Small intestine (tissue), 7 donors: ENCODE measurements at regions not wholly inside any gene's neighbourhood (a gene's known extent, or its start where the extent isn't known, plus 50 kb on each side); places are given as distances from the start of the nearest gene placed in this dataset.

Source experiments
- DNase-seq, 2 donors: peaks; one replicate each; pipeline versions ENCODE4 v3.0.0 to v3.0.0-alpha.2; 2013
- FAIRE-seq: peaks from 2 replicates; lab custom pipeline; 2012; peaks lifted over from hg19 to GRCh38; lab: Jason Lieb, UNC
- H3K27ac ChIP-seq, 3 donors: one replicate each; pipeline ENCODE4 v1.5.1; 2013; ENCODE audit warnings: low read length in 2 of 3, mild to moderate bottlenecking in 2 of 3, control low read depth in 1 of 3, inconsistent platforms in 1 of 3, low read depth in 1 of 3, moderate library complexity in 1 of 3
- H3K27me3 ChIP-seq, 3 donors: one replicate each; pipeline ENCODE4 v1.6.1; 2013; ENCODE audit warnings: low read length in 3 of 3, inconsistent platforms in 1 of 3; ENCODE audit not compliant: control insufficient read depth in 3 of 3, insufficient read depth in 3 of 3
- H3K36me3 ChIP-seq, 3 donors: one replicate each; pipeline ENCODE4 v1.6.1; 2013; ENCODE audit warnings: low read length in 3 of 3, inconsistent platforms in 1 of 3, low read depth in 1 of 3, mild to moderate bottlenecking in 1 of 3, moderate library complexity in 1 of 3; ENCODE audit not compliant: control insufficient read depth in 3 of 3, insufficient read depth in 2 of 3
- H3K4me1 ChIP-seq, 3 donors: one replicate each; pipeline ENCODE4 v1.6.1; 2013; ENCODE audit warnings: low read length in 2 of 3, inconsistent platforms in 1 of 3, low read depth in 1 of 3, mild to moderate bottlenecking in 1 of 3, moderate library complexity in 1 of 3; ENCODE audit not compliant: control insufficient read depth in 3 of 3, insufficient read depth in 2 of 3
- H3K4me3 ChIP-seq, 3 donors: one replicate each; pipeline ENCODE4 v1.5.1; 2013; ENCODE audit warnings: low read length in 3 of 3, control low read depth in 1 of 3, inconsistent platforms in 1 of 3, low read depth in 1 of 3, mild to moderate bottlenecking in 1 of 3, moderate library complexity in 1 of 3
- H3K9me3 ChIP-seq, 2 donors: one replicate each; pipeline ENCODE4 v1.6.1; 2013; ENCODE audit warnings: low read depth in 1 of 2, low read length in 1 of 2; ENCODE audit not compliant: control insufficient read depth in 2 of 2, insufficient read depth in 1 of 2
- WGBS, 3 donors: extraction: QIAGEN DNeasy Blood & Tissue Kit; methylation state at CpG; one replicate each; pipeline ENCODE4 v1.1.7; 2013; 5-methylcytosine and 5-hydroxymethylcytosine counted together
- donor health status: healthy with polysubstance abuse.
- donor health status: control.
- donor health status: control.
- donor health status: Bipolar disorder and iron deficiency.
- donor health status: healthy.

- FAIRE-seq, result no peak
- H3K36me3 ChIP-seq, result no peaks in the 10 kb centered on the region
- WGBS, 3 donors, result 42 to 52% (median 44%) methylated on average over 2 of the region's 2 CpGs
These were observed 141.5 kb upstream of the FRMPD4 start for GRCh38 chrX:11996810-11997209.

GRCh38 chrX:11998944-11999343, 139.3 kb upstream of the FRMPD4 start:
- WGBS, 3 donors, result 26 to 57% (median 50%) methylated on average over 2 of the region's 2 CpGs
- DNase-seq (no peak), FAIRE-seq (no peak)
- H3K9me3 ChIP-seq, result no peaks in the 10 kb centered on the region
- no peaks in the 10 kb centered on the region for H3K27me3 ChIP-seq
- H3K4me3 ChIP-seq, result no peak overlapping the region
- H3K36me3 ChIP-seq, result no peaks in the 10 kb centered on the region
- H3K27ac ChIP-seq, result no peak overlapping the region
- H3K4me1 ChIP-seq, result no peaks in the 10 kb centered on the region

More at GRCh38 chrX:11996810-11997209, 141.5 kb upstream of the FRMPD4 start:
- no peak overlapping the region for H3K4me3 ChIP-seq
- H3K9me3 ChIP-seq, result no peaks in the 10 kb centered on the region
- no peak overlapping the region for H3K27ac ChIP-seq
- no peak for DNase-seq
- no peaks in the 10 kb centered on the region for H3K27me3 ChIP-seq
- H3K4me1 ChIP-seq, result no peaks in the 10 kb centered on the region

- Histone ChIP-seq H3K9me3 (no peaks in the 10 kb centered on the region), H3K27me3 (no peaks in the 10 kb centered on the region), H3K27ac (no peak overlapping the region), H3K4me1 (no peaks in the 10 kb centered on the region), H3K4me3 (no peak overlapping the region), H3K36me3 (no peaks in the 10 kb centered on the region)
- DNase-seq, result no peak
- FAIRE-seq, result no peak
These were observed 135.4 kb upstream of the FRMPD4 start for GRCh38 chrX:12002876-12003275.

GRCh38 chrX:12007881-12008280, 130.4 kb upstream of the FRMPD4 start:
- FAIRE-seq (no peak), DNase-seq (no peak)
- Histone ChIP-seq H3K27me3 (no peaks in the 10 kb centered on the region), H3K9me3 (no peaks in the 10 kb centered on the region), H3K4me1 (no peaks in the 10 kb centered on the region), H3K27ac (no peak overlapping the region), H3K36me3 (no peaks in the 10 kb centered on the region), H3K4me3 (no peak overlapping the region)
- 32 to 68% (median 55%) methylated on average over 2 of the region's 2 CpGs for WGBS, 3 donors

- Histone ChIP-seq H3K36me3 (no peaks in the 10 kb centered on the region), H3K4me1 (no peaks in the 10 kb centered on the region), H3K9me3 (no peaks in the 10 kb centered on the region), H3K27ac (no peak overlapping the region), H3K27me3 (no peaks in the 10 kb centered on the region), H3K4me3 (no peak overlapping the region)
- WGBS, 3 donors, result 18 to 65% (median 41%) methylated on average over 1 of the region's 1 CpG
- DNase-seq (no peak), FAIRE-seq (no peak)
These were observed 127.8 kb upstream of the FRMPD4 start for GRCh38 chrX:12010436-12010835.

GRCh38 chrX:12011075-12011474, 127.2 kb upstream of the FRMPD4 start:
- 59 to 83% (median 70%) methylated on average over 2 of the region's 2 CpGs for WGBS, 3 donors

GRCh38 chrX:12013211-12013618, 125.1 kb upstream of the FRMPD4 start:
- DNase-seq (no peak), FAIRE-seq (no peak)
- 43 to 49% (median 49%) methylated on average over 2 of the region's 2 CpGs for WGBS, 3 donors
- no peaks in the 10 kb centered on the region for H3K36me3 ChIP-seq
- H3K4me3 ChIP-seq, result no peak overlapping the region
- no peak overlapping the region for H3K27ac ChIP-seq
- no peaks in the 10 kb centered on the region for H3K9me3 ChIP-seq
- H3K27me3 ChIP-seq, result no peaks in the 10 kb centered on the region
- H3K4me1 ChIP-seq, result no peaks in the 10 kb centered on the region

More at GRCh38 chrX:12011075-12011474, 127.2 kb upstream of the FRMPD4 start:
- FAIRE-seq (no peak), DNase-seq (no peak)
- Histone ChIP-seq H3K27ac (no peak overlapping the region), H3K9me3 (no peaks in the 10 kb centered on the region), H3K4me1 (no peaks in the 10 kb centered on the region), H3K36me3 (no peaks in the 10 kb centered on the region), H3K27me3 (no peaks in the 10 kb centered on the region), H3K4me3 (no peak overlapping the region)

GRCh38 chrX:12021698-12022097, 116.6 kb upstream of the FRMPD4 start:
- H3K9me3 ChIP-seq, result no peaks in the 10 kb centered on the region
- H3K4me1 ChIP-seq, result no peaks in the 10 kb centered on the region
- H3K4me3 ChIP-seq, result no peak overlapping the region
- no peak overlapping the region for H3K27ac ChIP-seq
- DNase-seq (no peak), FAIRE-seq (no peak)
- WGBS, 3 donors, result 57 to 76% (median 65%) methylated on average over 1 of the region's 1 CpG
- H3K36me3 ChIP-seq, result no peaks in the 10 kb centered on the region
- H3K27me3 ChIP-seq, result no peaks in the 10 kb centered on the region

GRCh38 chrX:12026481-12026880, 111.8 kb upstream of the FRMPD4 start:
- WGBS, 3 donors, result 55 to 82% (median 81%) methylated on average over 2 of the region's 2 CpGs
- no peak overlapping the region for H3K27ac ChIP-seq
- H3K4me3 ChIP-seq, result no peak overlapping the region
- no peaks in the 10 kb centered on the region for H3K27me3 ChIP-seq
- H3K4me1 ChIP-seq, result no peaks in the 10 kb centered on the region
- FAIRE-seq (no peak), DNase-seq (no peak)
- no peaks in the 10 kb centered on the region for H3K9me3 ChIP-seq
- H3K36me3 ChIP-seq, result no peaks in the 10 kb centered on the region
